Kidney epithelial cell (primary cell): ENCODE measurements at regions not wholly inside any gene's neighbourhood (a gene's known extent, or its start where the extent isn't known, plus 50 kb on each side); places are given as distances from the start of the nearest gene placed in this dataset.

Experiments used
- DNase-seq: peaks from one replicate; pipeline ENCODE4 v3.0.0-alpha.2; 2010; ENCODE audit warnings: low read depth
- H3K27me3 ChIP-seq: 2 replicates; pipeline ENCODE4 v1.6.0; 2011; ENCODE audit warnings: low read length; ENCODE audit not compliant: control insufficient read depth, insufficient read depth
- H3K36me3 ChIP-seq: 2 replicates; pipeline ENCODE4 v1.5.1; 2011; ENCODE audit warnings: low read length; ENCODE audit not compliant: control insufficient read depth, insufficient read depth
- H3K4me3 ChIP-seq: 2 replicates; pipeline ENCODE4 v1.5.1; 2011; ENCODE audit warnings: low read depth, mild to moderate bottlenecking, control low read depth, low read length
- TF ChIP-seq, protein P1 (sequence below): IDR thresholded peaks from 2 replicates; pipeline ENCODE4 v1.5.1; 2011; ENCODE audit warnings: mild to moderate bottlenecking, moderate library complexity, low read length, control low read depth, inconsistent platforms; ENCODE audit not compliant: insufficient read depth, poor library complexity, severe bottlenecking

DNA sequence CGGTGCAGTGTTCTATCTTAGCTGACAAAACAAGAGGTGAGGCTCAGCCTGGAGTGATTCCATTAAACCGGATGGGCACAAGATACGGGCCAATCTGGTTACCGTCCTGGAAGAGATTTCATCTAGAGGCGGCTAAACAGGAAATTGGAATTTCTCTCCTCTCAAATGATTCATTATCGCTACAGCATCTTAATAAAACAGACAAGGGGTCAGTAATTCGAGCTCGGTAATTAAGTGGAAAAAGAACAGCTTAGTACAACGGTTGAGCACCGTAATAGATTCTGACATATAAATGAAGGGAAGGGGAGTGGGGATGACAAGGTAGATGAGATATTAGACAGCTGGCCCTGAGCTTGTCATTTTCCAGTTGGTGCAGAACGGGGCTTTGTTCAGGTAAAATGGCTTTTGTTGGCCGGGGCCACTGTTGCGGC lies 137.2 kb downstream of the EDN3 start:
- no peaks in the 10 kb centered on the region for H3K36me3 ChIP-seq
- no peak for DNase-seq
- H3K27me3 ChIP-seq, result no peaks in the 10 kb centered on the region
- H3K4me3 ChIP-seq, result no peak overlapping the region
- TF ChIP-seq, protein P1, sequence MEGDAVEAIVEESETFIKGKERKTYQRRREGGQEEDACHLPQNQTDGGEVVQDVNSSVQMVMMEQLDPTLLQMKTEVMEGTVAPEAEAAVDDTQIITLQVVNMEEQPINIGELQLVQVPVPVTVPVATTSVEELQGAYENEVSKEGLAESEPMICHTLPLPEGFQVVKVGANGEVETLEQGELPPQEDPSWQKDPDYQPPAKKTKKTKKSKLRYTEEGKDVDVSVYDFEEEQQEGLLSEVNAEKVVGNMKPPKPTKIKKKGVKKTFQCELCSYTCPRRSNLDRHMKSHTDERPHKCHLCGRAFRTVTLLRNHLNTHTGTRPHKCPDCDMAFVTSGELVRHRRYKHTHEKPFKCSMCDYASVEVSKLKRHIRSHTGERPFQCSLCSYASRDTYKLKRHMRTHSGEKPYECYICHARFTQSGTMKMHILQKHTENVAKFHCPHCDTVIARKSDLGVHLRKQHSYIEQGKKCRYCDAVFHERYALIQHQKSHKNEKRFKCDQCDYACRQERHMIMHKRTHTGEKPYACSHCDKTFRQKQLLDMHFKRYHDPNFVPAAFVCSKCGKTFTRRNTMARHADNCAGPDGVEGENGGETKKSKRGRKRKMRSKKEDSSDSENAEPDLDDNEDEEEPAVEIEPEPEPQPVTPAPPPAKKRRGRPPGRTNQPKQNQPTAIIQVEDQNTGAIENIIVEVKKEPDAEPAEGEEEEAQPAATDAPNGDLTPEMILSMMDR, result no peak

DNA sequence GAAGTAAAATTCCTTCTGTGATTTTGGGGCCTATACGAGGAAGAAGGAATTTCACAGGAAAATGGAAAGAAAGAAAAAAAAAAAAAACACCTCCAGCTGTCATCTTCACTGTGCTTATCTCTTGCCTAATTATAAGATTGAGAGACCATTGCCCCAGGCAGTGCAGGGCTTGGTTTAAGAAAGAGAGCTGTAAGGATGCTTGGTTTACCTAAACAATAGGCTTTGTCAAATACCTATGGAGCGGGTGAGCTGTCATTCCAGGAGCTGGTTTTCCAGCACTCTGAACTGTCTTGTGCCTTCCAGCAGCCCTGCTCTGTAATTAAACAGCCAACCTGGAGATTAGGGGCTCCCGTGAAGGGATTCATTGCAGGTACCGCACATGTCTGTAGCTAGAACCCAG lies 137.8 kb downstream of the EDN3 start:
- no peaks in the 10 kb centered on the region for H3K27me3 ChIP-seq
- DNase-seq, result no peak
- TF ChIP-seq, protein P1, result no peak
- no peaks in the 10 kb centered on the region for H3K36me3 ChIP-seq
- H3K4me3 ChIP-seq, result no peak overlapping the region

DNA sequence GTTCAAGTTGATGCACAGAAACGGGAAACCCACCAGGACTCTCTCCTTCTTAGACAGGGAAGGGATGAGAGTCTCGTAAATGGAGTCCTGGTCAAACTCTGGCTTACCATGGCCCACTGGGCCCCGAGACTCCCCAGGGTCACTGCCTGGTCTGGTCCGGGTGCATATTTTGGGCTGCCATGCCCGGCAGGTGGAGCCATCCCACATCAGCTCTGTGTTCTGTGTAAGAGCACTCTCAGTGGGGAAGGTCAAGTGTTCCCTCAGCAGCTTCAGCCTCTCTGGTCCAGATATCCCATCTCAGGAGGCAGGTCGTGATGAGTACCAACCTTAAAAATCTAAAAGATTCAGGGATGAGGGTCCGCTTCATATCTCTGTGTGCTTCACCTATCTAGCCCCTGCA lies 138.8 kb downstream of the EDN3 start:
- no peak overlapping the region for H3K4me3 ChIP-seq
- TF ChIP-seq, protein P1, result no peak
- no peak for DNase-seq
- H3K36me3 ChIP-seq, result no peaks in the 10 kb centered on the region
- H3K27me3 ChIP-seq, result no peaks in the 10 kb centered on the region

DNA sequence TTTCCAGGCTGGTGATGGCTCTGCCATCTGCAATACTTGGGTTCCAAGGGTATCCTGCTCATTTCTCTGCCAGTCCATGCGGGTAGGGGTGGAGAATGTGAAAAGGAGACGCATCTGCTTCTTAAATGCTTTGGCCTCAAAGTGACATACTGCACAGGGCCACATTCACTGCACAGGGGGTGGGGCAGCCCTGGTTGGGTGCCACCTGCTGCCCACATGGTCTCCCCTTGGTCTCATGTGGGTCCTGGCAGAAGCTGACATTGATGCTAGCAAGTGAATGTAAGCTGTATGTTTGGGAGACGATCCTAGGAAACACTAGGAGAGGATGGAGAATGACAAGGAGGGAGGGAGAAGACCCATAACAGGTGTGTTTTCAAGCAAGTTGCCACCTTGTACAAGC lies 140.9 kb downstream of the EDN3 start:
- no peak overlapping the region for H3K4me3 ChIP-seq
- TF ChIP-seq, protein P1, result no peak

DNA sequence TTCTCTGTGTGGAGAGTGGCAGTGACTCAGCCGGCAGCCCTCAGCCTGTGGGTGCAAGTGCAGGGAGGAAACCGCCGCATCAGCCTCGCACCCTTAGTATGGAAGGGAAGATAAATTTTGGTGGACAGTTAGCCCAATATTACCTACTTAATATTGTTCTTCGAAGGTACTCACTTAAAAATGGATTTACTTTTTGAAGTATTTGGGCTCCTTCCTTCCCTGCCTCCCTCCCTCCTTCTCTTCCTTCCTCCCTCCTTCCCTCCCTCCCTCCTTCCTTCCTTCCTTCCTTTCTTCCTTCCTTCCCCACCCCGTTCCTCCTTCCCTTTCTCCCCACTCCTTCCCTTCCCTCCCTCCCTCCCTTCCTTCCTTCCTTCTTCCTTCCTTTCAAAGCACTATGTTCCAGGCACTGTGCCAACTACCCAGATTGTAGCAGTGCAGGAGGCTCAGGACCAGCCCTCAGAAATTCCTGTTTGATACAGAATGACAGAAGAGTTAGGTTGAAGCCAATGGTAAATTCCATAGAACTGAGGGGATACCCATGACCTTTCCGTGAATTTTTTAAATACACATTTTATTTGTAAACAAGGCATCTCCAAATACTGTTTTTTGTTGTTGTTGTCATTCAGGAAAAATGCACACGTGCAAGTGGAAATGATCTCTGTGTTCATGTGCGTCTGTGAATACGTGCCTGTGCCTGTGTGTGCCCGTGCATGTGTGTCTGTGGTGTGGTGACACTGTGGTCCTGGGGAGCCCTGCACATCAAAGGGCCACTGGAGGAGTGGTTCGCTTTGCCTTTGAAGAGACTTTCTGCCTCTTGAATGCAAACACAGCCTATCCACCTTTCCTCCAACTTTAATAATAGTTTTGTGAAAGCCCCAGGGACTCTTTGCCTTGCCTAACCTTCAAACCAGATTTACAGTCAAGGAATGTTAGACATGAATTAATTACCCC lies 141.7 kb downstream of the EDN3 start:
- no peaks in the 10 kb centered on the region for H3K27me3 ChIP-seq
- no peak overlapping the region for H3K4me3 ChIP-seq
- no peak for DNase-seq
- TF ChIP-seq, protein P1, result no peak
- no peaks in the 10 kb centered on the region for H3K36me3 ChIP-seq

More for the DNA sequence above, 140.9 kb downstream of the EDN3 start:
- Histone ChIP-seq H3K27me3 (no peaks in the 10 kb centered on the region), H3K36me3 (no peaks in the 10 kb centered on the region)
- DNase-seq, result no peak
